A549 (cell line): ENCODE measurements at regions not wholly inside any gene's neighbourhood (a gene's known extent, or its start where the extent isn't known, plus 50 kb on each side); places are given as distances from the start of the nearest gene placed in this dataset.

Experiments
- CBX2 ChIP-seq: fragments of 200-600 bp; sonication (generic); IDR thresholded peaks from 2 replicates; pipeline ENCODE4 v1.6.1; 2016; ENCODE audit warnings: low read depth, mild to moderate bottlenecking, borderline replicate concordance
- JUN ChIP-seq, 2 experiments: fragments of >200 bp; sonication (Bioruptor Twin); formaldehyde crosslinking; IDR thresholded peaks; 2 replicates in 1 of 2; 3 replicates in 1 of 2; pipeline ENCODE4 v1.6.1; 2016 to 2017
- MAZ ChIP-seq: fragments of 150-350 bp; IDR thresholded peaks from 2 replicates; pipeline ENCODE4 v1.6.1; 2014; ENCODE audit warnings: antibody characterized with exemption, low read depth, low read length, borderline replicate concordance
- POLR2A ChIP-seq: IDR thresholded peaks from 2 replicates; pipeline ENCODE4 v1.6.1; 2012; ENCODE audit warnings: mild to moderate bottlenecking, low read length
- RAD21 ChIP-seq, 2 experiments: fragments of >200 bp in 1 of 2; sonication (Bioruptor Twin) in 1 of 2; formaldehyde crosslinking in 1 of 2; IDR thresholded peaks in 1 of 2; conservative IDR thresholded peaks in 1 of 2; 2 replicates in 1 of 2; 3 replicates in 1 of 2; pipeline ENCODE4 v1.6.1; 2012 to 2018; ENCODE audit warnings: inconsistent platforms in 1 of 2
- RARB ChIP-seq: fragments of 250-450 bp; sonication (Bioruptor Pico); IDR thresholded peaks from 2 replicates; pipeline ENCODE4 v1.8.0; 2021; ENCODE audit warnings: mild to moderate bottlenecking, moderate library complexity
- RFX5 ChIP-seq: fragments of 450-650 bp; IDR thresholded peaks from 2 replicates; pipeline ENCODE4 v1.7.1; 2014; ENCODE audit warnings: antibody characterized with exemption, mild to moderate bottlenecking, moderate library complexity
- ZFP36 ChIP-seq: fragments of 450-650 bp; IDR thresholded peaks from 2 replicates; pipeline ENCODE4 v1.6.1; 2014; ENCODE audit warnings: borderline replicate concordance; ENCODE audit not compliant: partially characterized antibody
- ZSCAN20 ChIP-seq: fragments of 250-450 bp; sonication (Bioruptor Pico); IDR thresholded peaks from 2 replicates; pipeline ENCODE4 v1.8.0; 2022; ENCODE audit warnings: mild to moderate bottlenecking, moderate library complexity
- TF ChIP-seq, protein P1 (sequence below): fragments of >200 bp; sonication (Bioruptor Twin); formaldehyde crosslinking; IDR thresholded peaks from 3 replicates; pipeline ENCODE4 v1.5.1; 2016
- TF ChIP-seq, protein P2 (sequence below): fragments of 450-650 bp; IDR thresholded peaks from 2 replicates; pipeline ENCODE4 v1.6.1; 2014; ENCODE audit warnings: antibody characterized with exemption

- TF ChIP-seq ZSCAN20 (CRISPR knock-in tag) (no peak), RARB (CRISPR knock-in tag) (no peak), RAD21 (conservative IDR thresholded peaks at IDR 0.05 in 1 of 2, IDR thresholded peaks at IDR 0.05 in 1 of 2) (no peak), ZFP36 (no peak), RFX5 (no peak), JUN (IDR thresholded peaks at IDR 0.05) (no peak), POLR2A (no peak), CBX2 (no peak), MAZ (no peak)
- TF ChIP-seq, protein P1, sequence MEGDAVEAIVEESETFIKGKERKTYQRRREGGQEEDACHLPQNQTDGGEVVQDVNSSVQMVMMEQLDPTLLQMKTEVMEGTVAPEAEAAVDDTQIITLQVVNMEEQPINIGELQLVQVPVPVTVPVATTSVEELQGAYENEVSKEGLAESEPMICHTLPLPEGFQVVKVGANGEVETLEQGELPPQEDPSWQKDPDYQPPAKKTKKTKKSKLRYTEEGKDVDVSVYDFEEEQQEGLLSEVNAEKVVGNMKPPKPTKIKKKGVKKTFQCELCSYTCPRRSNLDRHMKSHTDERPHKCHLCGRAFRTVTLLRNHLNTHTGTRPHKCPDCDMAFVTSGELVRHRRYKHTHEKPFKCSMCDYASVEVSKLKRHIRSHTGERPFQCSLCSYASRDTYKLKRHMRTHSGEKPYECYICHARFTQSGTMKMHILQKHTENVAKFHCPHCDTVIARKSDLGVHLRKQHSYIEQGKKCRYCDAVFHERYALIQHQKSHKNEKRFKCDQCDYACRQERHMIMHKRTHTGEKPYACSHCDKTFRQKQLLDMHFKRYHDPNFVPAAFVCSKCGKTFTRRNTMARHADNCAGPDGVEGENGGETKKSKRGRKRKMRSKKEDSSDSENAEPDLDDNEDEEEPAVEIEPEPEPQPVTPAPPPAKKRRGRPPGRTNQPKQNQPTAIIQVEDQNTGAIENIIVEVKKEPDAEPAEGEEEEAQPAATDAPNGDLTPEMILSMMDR = no peak
- TF ChIP-seq, protein P2, sequence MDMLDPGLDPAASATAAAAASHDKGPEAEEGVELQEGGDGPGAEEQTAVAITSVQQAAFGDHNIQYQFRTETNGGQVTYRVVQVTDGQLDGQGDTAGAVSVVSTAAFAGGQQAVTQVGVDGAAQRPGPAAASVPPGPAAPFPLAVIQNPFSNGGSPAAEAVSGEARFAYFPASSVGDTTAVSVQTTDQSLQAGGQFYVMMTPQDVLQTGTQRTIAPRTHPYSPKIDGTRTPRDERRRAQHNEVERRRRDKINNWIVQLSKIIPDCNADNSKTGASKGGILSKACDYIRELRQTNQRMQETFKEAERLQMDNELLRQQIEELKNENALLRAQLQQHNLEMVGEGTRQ = no peak
Measured at GRCh38 chr5:68780299-68780955, 313.4 kb upstream of the SLC30A5 start.
